Fibroblast of pulmonary artery (primary cell): ENCODE measurements at regions not wholly inside any gene's neighbourhood (a gene's known extent, or its start where the extent isn't known, plus 50 kb on each side); places are given as distances from the start of the nearest gene placed in this dataset.

Source experiments
- DNase-seq: peaks from one replicate; pipeline ENCODE4 v3.0.0-alpha.2; 2010; ENCODE audit warnings: low read depth
- H3K4me3 ChIP-seq: replicated peaks from 2 replicates; pipeline ENCODE4 v1.5.1; 2011; ENCODE audit warnings: low read depth, mild to moderate bottlenecking, control low read depth, low read length, moderate library complexity
- CTCF ChIP-seq: IDR thresholded peaks from 2 replicates; pipeline ENCODE4 v1.5.1; 2011; ENCODE audit warnings: mild to moderate bottlenecking, control low read depth, low read length, inconsistent platforms; ENCODE audit errors: missing control alignments

- no peak for DNase-seq
- H3K4me3 ChIP-seq = no peak overlapping the region
- no peak for TF ChIP-seq CTCF
These were observed 608.0 kb upstream of the CDH8 start for GRCh38 chr16:62644030-62644812.

GRCh38 chr16:62642677-62643076 is 606.4 kb upstream of the CDH8 start:
- H3K4me3 ChIP-seq = no peak overlapping the region
- TF ChIP-seq CTCF = no peak
- no peak for DNase-seq

GRCh38 chr16:62639890-62640289 is 603.7 kb upstream of the CDH8 start:
- H3K4me3 ChIP-seq = no peak overlapping the region
- no peak for DNase-seq
- TF ChIP-seq CTCF = no peak

GRCh38 chr16:62638964-62639870 is 603.0 kb upstream of the CDH8 start:
- no peak for DNase-seq
- H3K4me3 ChIP-seq = no peak overlapping the region
- TF ChIP-seq CTCF = no peak

GRCh38 chr16:62638324-62638911 is 602.2 kb upstream of the CDH8 start:
- DNase-seq = no peak
- no peak for TF ChIP-seq CTCF

GRCh38 chr16:62625326-62625725 is 589.1 kb upstream of the CDH8 start:
- no peak for TF ChIP-seq CTCF
- DNase-seq = no peak
- no peak overlapping the region for H3K4me3 ChIP-seq

More at GRCh38 chr16:62638324-62638911, 602.2 kb upstream of the CDH8 start:
- no peak overlapping the region for H3K4me3 ChIP-seq
